ENCODE measurements at regions not wholly inside any gene's neighbourhood (a gene's known extent, or its start where the extent isn't known, plus 50 kb on each side); places are given as distances from the start of the nearest gene placed in this dataset.

DNA sequence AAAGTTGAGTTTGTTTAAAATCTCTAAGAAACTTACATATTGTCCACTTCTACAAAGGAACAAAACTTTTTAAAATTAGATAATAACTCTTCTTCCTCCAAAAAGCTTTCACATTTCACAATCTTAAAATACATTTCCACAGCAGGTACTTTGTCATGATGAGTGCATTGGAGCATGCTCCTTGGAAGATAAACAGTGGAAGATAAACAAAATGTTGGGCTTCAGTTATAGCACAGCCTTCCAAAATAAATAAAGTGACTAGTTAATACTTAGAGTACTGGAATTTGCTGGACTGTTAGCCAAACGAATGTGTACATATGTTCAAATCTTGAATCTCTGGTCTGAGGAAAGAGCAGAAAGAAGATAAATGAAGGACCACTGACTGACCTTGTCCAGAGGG, 54.9 kb upstream of the PDE5A start:
- H3K27ac ChIP-seq (ENCODE audit: low read depth, low read length) = no peak overlapping the region
- H3K27me3 ChIP-seq (ENCODE audit: control insufficient read depth in 5 of 5, insufficient read depth in 4 of 5, low read length in 5 of 5) = no peaks in the 10 kb centered on the region
- no peak overlapping the region for H3K4me3 ChIP-seq (ENCODE audit: low read depth in 1 of 5, low read length in 5 of 5)
- no peak overlapping the region for H3K9ac ChIP-seq (ENCODE audit: low read length in 5 of 5)
- H3K4me1 ChIP-seq (ENCODE audit: control insufficient read depth in 5 of 5, insufficient read depth in 5 of 5, low read length in 5 of 5) = no peaks in the 10 kb centered on the region
- no peaks in the 10 kb centered on the region for H3K9me3 ChIP-seq (ENCODE audit: control insufficient read depth in 5 of 5, low read length in 5 of 5)
- H3K36me3 ChIP-seq (ENCODE audit: control insufficient read depth in 5 of 5, insufficient read depth in 5 of 5, low read length in 5 of 5) = no peaks in the 10 kb centered on the region

DNA sequence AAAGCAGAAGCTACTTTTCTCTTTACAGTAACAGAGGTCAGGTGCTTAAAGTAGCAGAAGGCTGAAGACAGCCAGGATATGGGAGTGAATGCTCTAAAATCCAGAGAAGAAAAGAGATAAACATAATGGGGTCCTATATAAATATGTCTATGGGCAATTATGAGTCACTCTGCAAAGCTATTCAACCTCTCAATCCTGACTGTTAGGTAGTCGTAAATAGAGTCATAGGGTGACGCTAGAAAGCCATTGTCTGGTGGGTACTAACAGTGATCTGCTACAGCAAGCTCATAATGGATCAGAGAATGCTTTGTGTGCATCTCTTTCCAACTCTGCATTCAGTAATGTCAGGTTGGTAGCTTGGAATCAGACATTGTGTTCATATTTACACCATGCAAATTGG, 53.5 kb upstream of the PDE5A start:
- Histone ChIP-seq H3K9me3 (ENCODE audit: control insufficient read depth in 5 of 5, low read length in 5 of 5) (no peaks in the 10 kb centered on the region), H3K4me1 (ENCODE audit: control insufficient read depth in 5 of 5, insufficient read depth in 5 of 5, low read length in 5 of 5) (no peaks in the 10 kb centered on the region), H3K9ac (ENCODE audit: low read length in 5 of 5) (no peak overlapping the region), H3K4me3 (ENCODE audit: low read depth in 1 of 5, low read length in 5 of 5) (no peak overlapping the region), H3K27me3 (ENCODE audit: control insufficient read depth in 5 of 5, insufficient read depth in 4 of 5, low read length in 5 of 5) (no peaks in the 10 kb centered on the region), H3K36me3 (ENCODE audit: control insufficient read depth in 5 of 5, insufficient read depth in 5 of 5, low read length in 5 of 5) (no peaks in the 10 kb centered on the region), H3K27ac (ENCODE audit: low read depth, low read length) (no peak overlapping the region)

GRCh38 chr4:119679251-119679650, 50.6 kb upstream of the PDE5A start:
- no peak overlapping the region for H3K27ac ChIP-seq (ENCODE audit: low read depth, low read length)
- no peaks in the 10 kb centered on the region for H3K27me3 ChIP-seq (ENCODE audit: control insufficient read depth in 5 of 5, insufficient read depth in 4 of 5, low read length in 5 of 5)
- H3K9me3 ChIP-seq (ENCODE audit: control insufficient read depth in 5 of 5, low read length in 5 of 5) = no peaks in the 10 kb centered on the region
- no peak overlapping the region for H3K9ac ChIP-seq (ENCODE audit: low read length in 5 of 5)
- no peaks in the 10 kb centered on the region for H3K36me3 ChIP-seq (ENCODE audit: control insufficient read depth in 5 of 5, insufficient read depth in 5 of 5, low read length in 5 of 5)
- no peaks in the 10 kb centered on the region for H3K4me1 ChIP-seq (ENCODE audit: control insufficient read depth in 5 of 5, insufficient read depth in 5 of 5, low read length in 5 of 5)
- no peak overlapping the region for H3K4me3 ChIP-seq (ENCODE audit: low read depth in 1 of 5, low read length in 5 of 5)

DNA sequence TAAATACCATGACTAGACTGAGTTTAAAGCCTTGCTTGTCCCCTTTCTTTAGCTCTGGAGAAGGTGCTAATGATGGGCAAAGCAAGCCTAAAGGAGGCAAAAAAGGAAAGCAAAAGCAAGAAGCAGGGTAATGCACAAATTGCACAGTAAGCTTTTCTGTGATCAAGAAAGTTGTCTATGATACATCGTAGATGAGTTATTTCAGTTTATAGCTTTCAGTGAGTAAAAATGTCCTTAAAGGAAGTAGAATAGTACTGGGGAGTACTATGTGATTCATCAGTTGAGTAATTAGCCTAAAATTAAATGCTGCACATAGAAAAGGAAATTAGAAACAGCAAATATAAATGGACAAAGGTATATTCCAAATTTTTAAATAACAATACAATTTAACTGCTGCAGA, 50.2 kb upstream of the PDE5A start:
- Histone ChIP-seq H3K4me1 (ENCODE audit: control insufficient read depth in 5 of 5, insufficient read depth in 5 of 5, low read length in 5 of 5) (no peaks in the 10 kb centered on the region), H3K9me3 (ENCODE audit: control insufficient read depth in 5 of 5, low read length in 5 of 5) (no peaks in the 10 kb centered on the region), H3K9ac (ENCODE audit: low read length in 5 of 5) (no peak overlapping the region), H3K36me3 (ENCODE audit: control insufficient read depth in 5 of 5, insufficient read depth in 5 of 5, low read length in 5 of 5) (no peaks in the 10 kb centered on the region), H3K27me3 (ENCODE audit: control insufficient read depth in 5 of 5, insufficient read depth in 4 of 5, low read length in 5 of 5) (no peaks in the 10 kb centered on the region), H3K27ac (ENCODE audit: low read depth, low read length) (no peak overlapping the region), H3K4me3 (ENCODE audit: low read depth in 1 of 5, low read length in 5 of 5) (no peak overlapping the region)

Measured in subcutaneous abdominal adipose tissue (tissue), 5 donors.